ENCODE measurements at regions not wholly inside any gene's neighbourhood (a gene's known extent, or its start where the extent isn't known, plus 50 kb on each side); places are given as distances from the start of the nearest gene placed in this dataset.
"Not testable (repeated sequence)": the region's sequence is repeated elsewhere in the genome, so short reads cannot be mapped to it uniquely, and the experiment has no call there.

GRCh38 chr1:121443001-121443540 lies 258.3 kb downstream of the SRGAP2C start:
- peaks cover 0 to 5% (median 0%) of the 10 kb centered on the region in 8 donors for H3K9me3 ChIP-seq
- DNase-seq: no peak
- TF ChIP-seq POLR2A (IDR thresholded peaks at IDR 0.05) (no peak), CTCF (IDR thresholded peaks at IDR 0.05 in 8 of 11, conservative IDR thresholded peaks at IDR 0.05 in 3 of 11) (no peak), POLR2AphosphoS5 (IDR thresholded peaks at IDR 0.05) (no peak)
- peaks cover 0 to 15% (median 0%) of the 10 kb centered on the region in 6 donors for H3K4me1 ChIP-seq
- intact Hi-C loops (cut with DNase I; ENCODE audit: low total_unique reads): no loop called here
- no peaks in the 10 kb centered on the region for H3K36me3 ChIP-seq
- H3K4me3 ChIP-seq: no peak overlapping the region
- H3K27me3 ChIP-seq (replicated peaks in 1 of 7): no peaks in the 10 kb centered on the region
- H3K27ac ChIP-seq: no peak overlapping the region
- 76 to 90% (median 87%) methylated on average over 4 of the region's 4 CpGs for WGBS, 5 donors

GRCh38 chr1:121444096-121444495 lies 259.3 kb downstream of the SRGAP2C start:
- no peaks in the 10 kb centered on the region for H3K27me3 ChIP-seq (replicated peaks in 1 of 7)
- H3K4me1 ChIP-seq: peaks cover 0 to 15% (median 0%) of the 10 kb centered on the region in 6 donors
- H3K9me3 ChIP-seq: peaks cover 0 to 5% (median 0%) of the 10 kb centered on the region in 8 donors
- no peak for DNase-seq
- no peaks in the 10 kb centered on the region for H3K36me3 ChIP-seq
- no peak for TF ChIP-seq CTCF (IDR thresholded peaks at IDR 0.05 in 8 of 11, conservative IDR thresholded peaks at IDR 0.05 in 3 of 11)
- no peak for TF ChIP-seq POLR2A (IDR thresholded peaks at IDR 0.05)
- TF ChIP-seq POLR2AphosphoS5 (IDR thresholded peaks at IDR 0.05): no peak
- no peak overlapping the region for H3K4me3 ChIP-seq
- H3K27ac ChIP-seq: no peak overlapping the region
- intact Hi-C loops (cut with DNase I; ENCODE audit: low total_unique reads): no loop called here

GRCh38 chr1:121445679-121446078 lies 260.9 kb downstream of the SRGAP2C start:
- H3K36me3 ChIP-seq: no peaks in the 10 kb centered on the region
- DNase-seq: no peak
- no peaks in the 10 kb centered on the region for H3K27me3 ChIP-seq (replicated peaks in 1 of 7)
- intact Hi-C loops (cut with DNase I; ENCODE audit: low total_unique reads): no loop called here
- no peaks in the 10 kb centered on the region for H3K9me3 ChIP-seq
- H3K4me3 ChIP-seq: no peak overlapping the region
- H3K4me1 ChIP-seq: peaks cover 0 to 15% (median 0%) of the 10 kb centered on the region in 6 donors
- H3K27ac ChIP-seq: no peak overlapping the region
- TF ChIP-seq CTCF (IDR thresholded peaks at IDR 0.05 in 8 of 11, conservative IDR thresholded peaks at IDR 0.05 in 3 of 11) (no peak), POLR2AphosphoS5 (IDR thresholded peaks at IDR 0.05) (no peak), POLR2A (IDR thresholded peaks at IDR 0.05) (no peak)

- H3K4me3 ChIP-seq; H3K36me3 ChIP-seq; H3K9me3 ChIP-seq; intact Hi-C loops (cut with DNase I; ENCODE audit: low total_unique reads); DNase-seq; H3K27ac ChIP-seq; H3K27me3 ChIP-seq (replicated peaks in 1 of 7): not testable (repeated sequence)
- peak; percentile 7 to 60 (median 48) for TF ChIP-seq CTCF (IDR thresholded peaks at IDR 0.05 in 8 of 11, conservative IDR thresholded peaks at IDR 0.05 in 3 of 11)
- H3K4me1 ChIP-seq: peaks cover 0 to 15% (median 0%) of the 10 kb centered on the region in 6 donors
- 10 to 38% (median 16%) methylated on average over 1 of the region's 1 CpG for WGBS, 5 donors
These were observed 262.6 kb downstream of the SRGAP2C start for GRCh38 chr1:121447280-121447923.

GRCh38 chr1:121448064-121448463 lies 263.3 kb downstream of the SRGAP2C start:
- H3K27ac ChIP-seq; H3K9me3 ChIP-seq; intact Hi-C loops (cut with DNase I; ENCODE audit: low total_unique reads); DNase-seq; H3K4me3 ChIP-seq; H3K36me3 ChIP-seq; H3K27me3 ChIP-seq (replicated peaks in 1 of 7): not testable (repeated sequence)
- WGBS, 5 donors: 89 to 96% (median 90%) methylated on average over 3 of the region's 3 CpGs
- H3K4me1 ChIP-seq: peaks cover 0 to 15% (median 0%) of the 10 kb centered on the region in 6 donors
